RWPE2 (cell line): ENCODE measurements at regions not wholly inside any gene's neighbourhood (a gene's known extent, or its start where the extent isn't known, plus 50 kb on each side); places are given as distances from the start of the nearest gene placed in this dataset.

Experiments used
- ATAC-seq: fragments of 200-7000 bp; cut with Tn5 transposase; 3 replicates; pipeline ENCODE4 v1.9.1; 2021; ENCODE audit warnings: low read depth
- DNase-seq: peaks from one replicate; pipeline ENCODE4 v3.0.0-alpha.2; 2020; ENCODE audit warnings: low spot score
- H3K27ac ChIP-seq: fragments of 450-650 bp; 2 replicates; pipeline ENCODE4 v1.5.1; 2017; ENCODE audit warnings: mild to moderate bottlenecking; ENCODE audit not compliant: poor library complexity, severe bottlenecking
- H3K27me3 ChIP-seq: fragments of 250-450 bp; sonication (Bioruptor Pico); 2 replicates; pipeline ENCODE4 v1.5.1; 2021; ENCODE audit warnings: mild to moderate bottlenecking, moderate library complexity; ENCODE audit not compliant: insufficient read depth, poor library complexity, severe bottlenecking
- H3K36me3 ChIP-seq: fragments of 250-450 bp; sonication (Bioruptor Pico); 2 replicates; pipeline ENCODE4 v1.5.1; 2020; ENCODE audit warnings: low read depth, mild to moderate bottlenecking, moderate library complexity
- H3K4me1 ChIP-seq: fragments of 250-450 bp; sonication (Bioruptor Pico); 2 replicates; pipeline ENCODE4 v1.5.1; 2021; ENCODE audit warnings: mild to moderate bottlenecking, moderate library complexity; ENCODE audit not compliant: insufficient read depth, poor library complexity, severe bottlenecking
- H3K4me3 ChIP-seq: fragments of 250-450 bp; sonication (Bioruptor Pico); 2 replicates; pipeline ENCODE4 v1.5.1; 2021; ENCODE audit warnings: mild to moderate bottlenecking, moderate library complexity; ENCODE audit not compliant: severe bottlenecking
- H3K9me3 ChIP-seq: fragments of 250-450 bp; sonication (Bioruptor Pico); 2 replicates; pipeline ENCODE4 v1.5.1; 2021; ENCODE audit warnings: mild to moderate bottlenecking, moderate library complexity; ENCODE audit not compliant: severe bottlenecking
- CTCF ChIP-seq: fragments of 450-650 bp; IDR thresholded peaks from one replicate; pipeline ENCODE4 v1.5.1; 2017; ENCODE audit warnings: mild to moderate bottlenecking, moderate library complexity; ENCODE audit not compliant: poor library complexity, severe bottlenecking

- H3K27ac ChIP-seq, result no peak overlapping the region
- H3K27me3 ChIP-seq, result no peaks in the 10 kb centered on the region
- no peak overlapping the region for H3K4me3 ChIP-seq
- DNase-seq (no peak), ATAC-seq (no peak)
- H3K36me3 ChIP-seq, result no peaks in the 10 kb centered on the region
- H3K9me3 ChIP-seq, result no peaks in the 10 kb centered on the region
- H3K4me1 ChIP-seq, result no peaks in the 10 kb centered on the region
- no peak for TF ChIP-seq CTCF
Observed at GRCh38 chr3:25038271-25038670, 389.8 kb upstream of the RARB start.

GRCh38 chr3:25038922-25039321, 389.1 kb upstream of the RARB start:
- Histone ChIP-seq H3K4me1 (no peaks in the 10 kb centered on the region), H3K27me3 (no peaks in the 10 kb centered on the region), H3K4me3 (no peak overlapping the region), H3K9me3 (no peaks in the 10 kb centered on the region), H3K27ac (no peak overlapping the region), H3K36me3 (no peaks in the 10 kb centered on the region)
- ATAC-seq (no peak), DNase-seq (no peak)
- no peak for TF ChIP-seq CTCF

GRCh38 chr3:25040748-25041147, 387.3 kb upstream of the RARB start:
- DNase-seq, result no peak
- no peaks in the 10 kb centered on the region for H3K36me3 ChIP-seq
- H3K4me1 ChIP-seq, result no peaks in the 10 kb centered on the region
- H3K27me3 ChIP-seq, result no peaks in the 10 kb centered on the region
- H3K27ac ChIP-seq, result no peak overlapping the region
- H3K9me3 ChIP-seq, result no peaks in the 10 kb centered on the region
- no peak overlapping the region for H3K4me3 ChIP-seq
- no peak for ATAC-seq
- TF ChIP-seq CTCF, result no peak

GRCh38 chr3:25041871-25042584, 386.0 kb upstream of the RARB start:
- Histone ChIP-seq H3K4me1 (no peaks in the 10 kb centered on the region), H3K36me3 (no peaks in the 10 kb centered on the region), H3K4me3 (no peak overlapping the region), H3K27me3 (no peaks in the 10 kb centered on the region), H3K27ac (no peak overlapping the region), H3K9me3 (no peaks in the 10 kb centered on the region)
- no peak for ATAC-seq
- TF ChIP-seq CTCF, result no peak
- DNase-seq, result no peak

GRCh38 chr3:25043177-25043576, 384.9 kb upstream of the RARB start:
- H3K4me3 ChIP-seq, result no peak overlapping the region
- TF ChIP-seq CTCF, result no peak
- H3K27ac ChIP-seq, result no peak overlapping the region
- H3K36me3 ChIP-seq, result no peaks in the 10 kb centered on the region
- H3K4me1 ChIP-seq, result no peaks in the 10 kb centered on the region
- no peaks in the 10 kb centered on the region for H3K27me3 ChIP-seq
- ATAC-seq (no peak), DNase-seq (no peak)
- H3K9me3 ChIP-seq, result no peaks in the 10 kb centered on the region
